G401.6 (cell line): ENCODE measurements at regions not wholly inside any gene's neighbourhood (a gene's known extent, or its start where the extent isn't known, plus 50 kb on each side); places are given as distances from the start of the nearest gene placed in this dataset.

ENCODE experiments used
- FAIRE-seq: peaks from 2 replicates; lab custom pipeline; 2012; peaks lifted over from hg19 to GRCh38; lab: Jason Lieb, UNC

DNA sequence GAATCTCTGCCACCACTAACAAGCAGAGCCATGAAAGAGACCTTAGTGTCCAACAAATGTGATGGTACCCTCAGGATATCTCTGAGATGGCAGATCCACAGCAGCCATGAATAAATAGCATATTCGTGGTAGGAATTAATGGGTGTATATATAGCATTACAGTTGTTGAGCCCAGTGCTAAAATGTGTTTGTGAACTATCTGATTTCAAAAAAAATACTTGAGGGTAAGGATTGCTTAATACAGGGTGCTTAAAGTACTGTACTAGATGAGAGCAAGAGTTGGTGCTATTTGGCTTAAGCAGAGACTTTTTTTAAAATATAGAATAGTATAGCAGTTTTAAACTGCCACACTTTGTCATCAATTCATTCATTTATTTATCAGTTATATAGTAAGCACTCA lies 101.5 kb upstream of the GALNT5 start:
- no peak for FAIRE-seq

DNA sequence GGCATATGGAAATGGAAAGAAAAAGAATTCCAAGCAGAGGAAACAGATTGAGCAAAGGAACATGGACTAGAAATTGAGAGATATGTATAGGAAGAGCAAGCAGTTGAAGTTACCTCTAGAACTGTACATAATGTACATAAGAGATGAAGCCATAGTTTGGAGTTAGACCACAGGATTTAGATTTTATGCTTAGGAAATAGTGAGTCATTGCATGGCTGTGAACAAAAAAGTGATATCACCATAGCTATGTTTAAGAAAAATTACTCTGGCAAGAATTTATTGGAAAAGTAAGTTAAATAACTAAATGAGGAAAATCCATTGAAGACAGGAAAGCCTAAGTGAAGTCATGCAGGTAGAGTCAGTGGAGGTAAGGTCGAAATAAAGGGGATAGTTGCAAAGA lies 99.4 kb upstream of the GALNT5 start:
- FAIRE-seq: no peak

DNA sequence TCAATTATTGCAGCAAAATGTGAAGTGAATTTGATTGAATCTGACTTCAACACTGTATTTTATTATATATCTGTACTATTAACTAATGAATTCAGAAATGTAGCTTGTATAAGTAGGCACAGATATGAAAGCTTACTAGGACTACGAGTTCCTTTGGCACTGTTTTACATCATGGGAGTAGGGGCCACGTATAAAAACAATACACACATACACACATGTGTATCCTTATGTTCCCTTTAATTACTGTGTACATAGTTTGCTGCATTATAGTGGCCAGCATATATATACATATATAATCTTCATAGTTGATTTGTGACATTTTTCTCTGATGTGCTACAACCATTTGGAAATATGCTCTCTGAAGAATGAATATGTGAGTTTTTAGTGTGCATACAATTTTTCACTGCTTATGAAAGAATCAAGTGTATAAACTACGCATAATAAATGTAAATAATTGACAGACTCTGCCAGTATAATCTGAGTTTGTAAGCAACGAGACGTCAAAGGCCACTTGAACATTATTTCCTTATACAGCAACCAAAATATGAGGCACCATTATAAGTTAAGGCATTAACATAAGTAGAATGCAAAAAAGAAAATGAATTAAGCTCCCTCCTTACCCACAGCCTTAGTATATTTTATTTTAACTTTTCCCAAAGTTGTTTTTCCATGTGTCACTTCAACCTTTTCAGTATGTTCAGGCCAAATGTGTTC lies 98.1 kb upstream of the GALNT5 start:
- FAIRE-seq: no peak

DNA sequence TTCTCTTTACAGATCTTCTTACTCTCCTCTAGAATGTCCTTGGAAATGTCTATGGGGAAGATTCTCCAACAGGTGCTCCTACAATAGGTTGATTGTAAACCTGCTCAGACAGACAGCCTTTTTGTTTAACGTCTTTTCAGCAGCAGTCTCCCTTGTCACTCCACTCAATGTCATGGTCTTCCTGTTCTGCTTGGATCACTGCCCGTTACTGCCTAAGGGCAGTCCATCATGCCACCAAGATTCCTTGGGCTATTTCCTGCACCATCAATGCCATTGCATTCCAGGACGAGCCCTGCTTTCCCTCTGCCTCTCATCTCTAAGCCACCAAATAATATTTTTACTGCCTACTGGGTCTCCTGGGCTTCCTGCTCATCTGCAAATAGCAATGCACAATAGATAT lies 97.4 kb upstream of the GALNT5 start:
- no peak for FAIRE-seq

DNA sequence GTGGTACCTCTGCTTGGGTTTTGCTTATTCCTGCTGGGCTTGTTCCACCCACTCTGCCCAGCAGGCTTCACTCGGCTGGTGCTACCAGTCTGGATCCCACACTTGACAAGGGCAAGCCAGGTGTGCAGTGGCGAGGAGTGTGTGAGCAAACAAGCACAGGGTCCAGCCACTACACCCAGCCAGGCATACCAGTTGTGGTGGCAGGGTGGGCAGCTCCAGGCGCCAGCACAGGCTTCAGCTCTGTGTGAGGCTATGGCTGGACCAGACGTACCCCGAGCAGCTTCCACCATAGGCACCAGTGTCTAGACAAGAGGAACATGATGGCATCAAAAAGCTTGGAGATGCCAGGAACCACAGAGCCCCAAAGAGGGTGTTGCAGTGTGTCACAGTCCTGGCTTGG lies 93.1 kb upstream of the GALNT5 start:
- FAIRE-seq: no peak

DNA sequence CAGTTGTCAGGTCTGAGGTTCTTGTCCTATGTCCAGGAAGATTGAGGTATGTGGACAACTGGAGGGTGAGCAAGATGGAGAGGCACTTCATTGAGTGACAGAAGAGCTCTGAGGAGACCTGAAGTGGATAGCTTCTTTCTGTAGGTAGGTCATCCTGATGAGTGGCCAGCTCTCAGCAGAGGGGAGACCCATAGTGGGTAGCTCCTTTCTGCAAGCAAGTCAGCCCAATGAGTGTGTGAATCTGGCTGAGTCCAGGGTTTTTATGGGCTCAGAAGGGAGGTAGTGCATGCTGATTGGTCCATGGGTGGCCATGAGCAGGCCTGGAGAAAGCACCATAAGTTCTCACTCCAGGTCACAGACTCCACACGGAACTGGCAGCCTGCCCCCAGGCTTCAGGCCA lies 92.6 kb upstream of the GALNT5 start:
- no peak for FAIRE-seq

DNA sequence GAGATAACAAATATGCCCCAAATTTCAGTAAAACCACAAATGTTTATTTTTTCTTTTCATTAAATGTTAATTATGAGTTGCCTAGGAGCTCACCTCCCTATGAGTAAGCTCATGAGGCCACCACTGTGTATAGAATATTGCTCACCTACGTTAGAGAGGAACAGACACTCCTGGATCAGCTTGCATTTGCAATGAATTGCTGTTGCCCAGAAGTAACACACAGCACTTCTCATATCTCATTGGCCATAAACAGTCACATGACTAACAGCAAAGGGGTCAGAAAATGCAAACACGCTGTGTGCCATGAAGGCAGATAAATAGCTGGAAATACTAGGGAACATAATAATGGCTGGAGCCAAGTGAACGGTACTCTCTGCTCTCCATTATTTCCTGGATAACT lies 89.0 kb upstream of the GALNT5 start:
- no peak for FAIRE-seq

DNA sequence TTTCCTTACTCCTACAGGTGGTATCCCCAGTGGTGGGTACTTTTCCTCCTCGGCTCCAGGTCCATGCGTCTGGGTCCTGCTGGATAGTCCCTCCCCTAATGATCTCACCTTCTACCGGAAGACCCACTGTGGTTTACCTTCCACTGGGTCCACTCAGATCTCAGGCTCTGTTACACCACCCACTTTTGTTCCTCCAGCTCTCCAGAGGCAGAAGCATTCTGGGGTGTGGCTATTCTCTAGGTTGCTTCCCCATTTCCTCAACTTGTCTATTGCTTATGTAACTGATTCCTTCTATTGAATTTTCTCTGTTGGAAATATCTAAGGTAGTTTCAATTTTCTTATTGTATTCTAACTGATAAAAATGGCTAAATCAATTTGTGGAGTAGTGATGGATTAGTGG lies 87.6 kb upstream of the GALNT5 start:
- no peak for FAIRE-seq

DNA sequence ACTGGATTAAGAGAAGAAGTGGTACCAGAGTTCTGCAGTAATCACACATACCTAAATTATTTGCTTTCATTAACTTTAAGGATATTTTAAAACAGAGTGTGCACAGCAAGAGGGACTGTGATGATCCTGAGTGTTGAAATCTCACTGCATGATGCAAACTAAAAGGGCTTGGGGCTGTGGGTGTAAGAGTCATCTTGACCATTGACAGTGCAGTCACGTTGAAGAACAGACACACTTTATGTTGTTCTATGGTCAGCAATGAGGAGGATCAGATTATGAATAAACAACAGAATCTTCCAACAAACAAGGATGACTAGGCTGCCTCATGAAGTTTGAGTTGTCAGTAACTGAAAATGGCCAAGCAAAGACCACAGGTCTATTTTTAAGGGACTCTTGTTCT lies 87.2 kb upstream of the GALNT5 start:
- FAIRE-seq: no peak

DNA sequence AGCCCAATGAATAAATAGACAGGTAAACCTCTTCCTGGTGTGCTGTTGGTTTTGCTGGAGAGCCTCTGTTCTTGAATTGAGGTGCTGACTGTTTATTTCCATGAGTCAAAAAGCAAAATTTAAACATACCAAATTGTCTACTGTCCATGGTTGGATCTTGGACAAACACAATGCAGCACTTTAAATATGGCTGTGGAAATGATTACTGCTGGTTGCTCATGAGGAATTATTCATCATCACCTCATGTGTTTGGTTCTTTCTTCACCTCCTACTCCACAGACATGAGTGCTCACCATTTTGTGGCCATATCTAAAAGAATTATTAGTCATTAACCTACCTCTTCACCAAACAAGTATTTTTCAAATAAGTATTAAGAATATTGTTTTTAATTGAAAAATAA lies 85.3 kb upstream of the GALNT5 start:
- FAIRE-seq: no peak

DNA sequence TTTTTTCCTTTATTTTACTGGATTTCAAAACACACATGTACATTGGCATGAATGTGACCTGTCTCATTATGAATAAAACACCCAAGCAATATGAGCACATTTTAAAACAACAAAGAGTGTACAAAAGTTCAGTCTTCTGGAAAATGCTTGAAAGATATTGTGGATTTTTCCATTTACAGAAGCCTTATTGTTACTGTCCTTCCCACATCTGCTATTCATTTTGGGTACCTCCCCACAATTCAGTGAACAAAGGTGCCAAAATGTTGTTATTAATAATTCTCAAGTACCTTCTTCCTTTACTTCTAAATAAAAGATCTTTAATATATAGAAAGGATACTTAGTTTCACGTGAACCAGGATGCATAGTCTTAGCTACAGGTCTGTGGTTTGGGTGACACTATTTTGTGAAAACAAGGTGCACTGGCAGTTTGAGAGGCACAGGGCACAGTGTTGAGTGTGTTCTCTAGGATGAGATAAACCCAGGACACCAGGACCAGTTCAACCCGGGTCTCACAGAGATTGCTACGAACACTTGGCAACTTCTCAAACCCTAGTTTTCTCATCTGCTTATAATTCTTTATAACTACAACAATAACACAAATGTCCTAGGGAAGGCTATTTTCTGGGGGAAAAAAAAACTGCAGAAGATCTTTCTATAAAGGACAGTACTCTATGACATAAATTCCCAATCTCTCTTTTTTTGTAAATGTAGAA lies 84.5 kb upstream of the GALNT5 start:
- no peak for FAIRE-seq

DNA sequence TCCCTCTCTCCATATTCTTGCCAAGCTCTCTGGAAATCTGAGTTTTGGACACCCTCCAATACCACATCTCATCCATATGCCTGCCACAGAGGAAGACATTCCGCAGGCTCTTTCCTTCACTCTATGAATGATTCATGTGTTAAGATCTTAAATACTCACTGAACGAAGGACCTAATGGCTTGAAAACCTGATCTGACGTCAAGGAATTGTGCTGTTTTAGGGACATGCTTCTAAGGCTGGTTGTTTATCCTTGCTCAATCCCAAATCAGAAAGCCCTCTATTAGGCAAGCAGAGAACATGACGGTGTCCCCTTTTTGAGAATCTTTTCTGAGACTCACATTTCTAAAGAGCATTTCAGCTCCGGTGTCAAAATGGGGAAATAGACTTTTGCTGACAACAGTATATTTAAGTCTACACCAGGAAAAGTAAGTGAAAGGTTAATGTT lies 83.7 kb upstream of the GALNT5 start:
- FAIRE-seq: no peak

DNA sequence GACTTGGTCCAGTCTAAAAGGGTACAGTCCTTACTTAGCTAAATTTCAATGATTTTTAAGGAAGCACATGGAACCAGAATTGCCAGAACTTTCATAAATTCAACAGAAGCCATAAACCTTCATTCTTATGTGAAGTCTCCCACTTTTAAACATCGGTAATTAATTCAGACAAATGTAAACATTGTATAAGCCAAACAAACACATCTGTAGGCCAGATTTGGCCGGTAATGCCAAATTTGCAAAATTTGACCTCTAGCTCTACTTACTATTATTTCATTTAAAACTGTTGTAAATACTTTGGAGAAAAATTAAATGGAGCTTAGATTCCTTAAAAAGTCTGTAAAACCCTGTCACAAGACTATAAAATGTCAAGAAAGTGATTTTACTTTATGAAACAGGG lies 83.2 kb upstream of the GALNT5 start:
- no peak for FAIRE-seq

DNA sequence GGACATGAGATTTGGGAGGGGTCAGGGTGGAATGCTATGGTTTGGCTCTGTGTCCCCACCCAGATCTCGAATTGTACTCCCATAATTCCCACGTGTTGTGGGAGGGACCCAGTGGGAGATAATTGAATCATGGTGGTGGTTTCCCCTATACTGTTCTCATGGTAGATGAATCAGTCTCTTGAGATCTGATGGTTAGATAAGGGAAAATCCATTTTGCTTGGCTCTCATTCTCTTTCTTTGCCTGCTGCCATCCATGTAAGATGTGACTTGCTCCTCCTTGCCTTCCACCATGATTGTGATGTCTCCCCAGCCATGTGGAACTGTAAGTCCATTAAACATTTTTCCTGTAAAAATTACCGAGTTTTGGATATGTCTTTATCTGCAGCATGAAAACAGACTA lies 80.9 kb upstream of the GALNT5 start:
- FAIRE-seq: no peak

DNA sequence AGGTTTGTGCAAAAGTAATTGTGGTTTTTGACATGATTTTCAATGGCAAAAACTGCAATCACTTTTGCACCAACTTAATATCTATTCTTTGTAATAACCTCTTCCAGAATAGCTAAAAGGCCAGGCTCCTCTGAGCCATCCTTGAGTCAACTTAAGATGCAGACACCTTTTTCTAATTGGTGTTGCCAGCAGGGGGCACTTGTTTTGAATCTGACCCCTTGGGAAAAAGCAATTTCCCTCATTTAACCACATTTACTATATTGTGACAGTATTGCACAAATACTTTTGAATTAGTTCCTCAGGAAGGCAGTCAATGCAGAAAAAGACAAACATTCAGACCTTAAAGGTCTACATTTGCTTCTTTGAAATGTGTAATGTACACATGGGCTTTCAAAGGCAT lies 78.6 kb upstream of the GALNT5 start:
- FAIRE-seq: no peak

DNA sequence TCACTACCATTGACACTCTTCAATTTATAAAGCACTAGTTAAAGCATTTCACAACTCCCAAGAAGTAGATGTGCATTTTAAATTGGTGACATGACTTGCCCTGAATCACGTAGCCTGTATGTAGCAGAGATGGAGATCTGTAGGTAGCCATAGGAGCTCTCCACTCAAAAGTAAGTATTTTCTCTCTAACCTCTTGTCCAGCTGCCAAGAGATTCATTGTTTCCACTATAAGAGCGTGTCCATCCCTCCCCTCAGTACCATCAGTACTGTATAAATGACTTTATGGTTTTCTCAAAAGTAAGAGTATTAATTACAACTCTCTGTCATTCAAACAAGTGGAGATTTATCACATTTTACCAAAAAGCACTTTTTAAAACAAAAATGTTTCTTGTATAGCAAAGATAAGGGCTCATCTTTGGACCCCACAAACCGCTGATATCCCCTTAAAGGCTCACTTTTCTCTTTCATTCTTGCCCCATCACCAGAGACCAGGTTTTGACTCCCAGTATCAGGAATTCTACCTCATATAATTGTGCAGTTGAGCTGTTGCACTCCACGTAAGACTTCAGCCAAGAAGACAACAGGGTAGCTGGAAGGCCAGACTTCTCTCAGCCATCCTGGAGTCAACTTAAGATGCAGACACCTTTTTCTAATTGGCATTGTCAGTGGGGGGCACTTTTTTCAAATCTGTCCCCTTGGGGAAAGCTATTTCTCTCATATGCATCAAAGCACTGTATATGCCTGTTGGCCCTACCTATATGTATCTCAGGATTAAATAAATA lies 78.0 kb upstream of the GALNT5 start:
- no peak for FAIRE-seq

DNA sequence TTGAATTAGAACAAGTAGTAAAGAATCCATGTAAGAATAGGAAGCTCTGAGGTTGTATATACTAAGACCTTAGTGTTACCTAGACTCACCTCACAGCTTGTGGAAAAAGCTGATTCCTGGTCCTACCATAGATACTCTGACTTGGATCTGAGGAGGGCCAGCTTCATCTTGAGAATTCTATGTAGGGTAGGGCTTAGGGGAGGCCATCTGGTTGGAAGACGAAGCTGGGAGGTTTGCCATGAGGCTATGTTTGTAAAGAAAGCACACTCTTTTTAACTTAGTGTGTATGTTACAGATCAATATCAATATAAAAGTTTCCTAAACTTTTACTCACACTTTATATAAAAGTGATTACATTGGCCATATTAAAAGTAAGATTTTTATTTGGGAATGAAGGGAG lies 77.1 kb upstream of the GALNT5 start:
- FAIRE-seq: no peak

DNA sequence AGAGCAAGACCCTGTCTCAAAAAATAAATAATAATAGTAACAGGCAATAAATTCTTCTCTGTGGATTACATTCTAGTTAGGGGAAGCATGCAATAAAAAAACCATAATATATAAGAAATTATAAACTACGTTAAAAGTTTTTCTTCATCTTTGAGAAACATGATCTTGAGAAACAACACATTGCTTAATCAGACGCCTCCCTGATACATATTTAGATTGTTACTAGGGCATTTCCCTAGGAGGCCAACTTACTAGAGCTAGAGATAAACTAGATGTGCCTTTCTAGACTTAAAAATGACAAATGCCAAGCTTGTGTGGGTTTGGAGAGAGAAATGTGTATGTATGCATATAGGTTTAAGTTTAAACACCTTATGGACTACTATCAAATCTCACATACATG lies 76.3 kb upstream of the GALNT5 start:
- no peak for FAIRE-seq

DNA sequence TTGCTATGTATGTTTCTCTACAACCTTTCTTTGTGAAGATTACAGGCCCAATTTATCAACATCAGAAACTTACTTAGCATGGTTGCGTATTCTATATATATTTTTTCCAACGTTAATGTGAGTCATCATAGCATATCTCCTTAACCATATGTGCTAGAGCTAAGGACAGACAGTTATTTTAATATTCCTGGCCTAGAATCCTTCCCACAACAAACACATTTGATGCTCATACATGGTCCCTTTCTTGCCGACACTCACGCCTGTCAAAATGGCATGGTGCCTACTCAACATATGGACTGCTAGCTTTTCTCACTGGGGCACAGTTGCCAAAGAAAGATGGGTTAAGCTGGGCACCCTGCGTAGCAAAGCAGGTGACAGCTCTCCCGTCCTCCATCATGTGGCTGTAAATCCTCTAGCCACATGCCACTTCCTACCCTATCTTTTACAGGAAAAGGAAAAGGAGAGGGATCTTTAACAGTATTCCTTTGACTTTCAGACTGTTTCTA lies 75.2 kb upstream of the GALNT5 start:
- FAIRE-seq: no peak

DNA sequence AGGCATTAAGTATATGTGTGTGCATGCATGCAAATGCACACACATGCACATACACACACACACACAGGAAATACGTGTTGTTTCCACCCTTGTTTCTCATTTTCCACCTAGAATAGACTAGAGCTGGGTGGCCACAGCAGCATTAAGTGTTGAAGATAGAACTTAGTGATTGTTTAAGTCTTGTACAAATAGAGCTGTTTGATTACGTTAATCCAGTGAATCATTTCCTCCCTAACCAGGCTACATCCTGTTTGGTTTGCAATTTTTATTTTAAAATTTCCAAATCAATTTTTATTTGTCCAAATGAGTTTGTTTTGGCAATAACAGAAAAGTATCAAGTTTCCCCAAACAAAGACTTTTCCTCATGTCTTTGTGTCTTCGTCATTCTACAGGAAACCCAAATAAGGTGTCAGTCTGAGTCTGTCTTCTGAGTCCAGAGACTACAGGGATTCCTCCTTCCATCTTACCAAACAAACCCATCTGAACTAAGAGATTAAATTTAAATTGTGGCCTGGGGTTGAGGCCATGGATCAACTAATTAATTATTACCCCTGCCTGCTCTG lies 74.6 kb upstream of the GALNT5 start:
- no peak for FAIRE-seq

DNA sequence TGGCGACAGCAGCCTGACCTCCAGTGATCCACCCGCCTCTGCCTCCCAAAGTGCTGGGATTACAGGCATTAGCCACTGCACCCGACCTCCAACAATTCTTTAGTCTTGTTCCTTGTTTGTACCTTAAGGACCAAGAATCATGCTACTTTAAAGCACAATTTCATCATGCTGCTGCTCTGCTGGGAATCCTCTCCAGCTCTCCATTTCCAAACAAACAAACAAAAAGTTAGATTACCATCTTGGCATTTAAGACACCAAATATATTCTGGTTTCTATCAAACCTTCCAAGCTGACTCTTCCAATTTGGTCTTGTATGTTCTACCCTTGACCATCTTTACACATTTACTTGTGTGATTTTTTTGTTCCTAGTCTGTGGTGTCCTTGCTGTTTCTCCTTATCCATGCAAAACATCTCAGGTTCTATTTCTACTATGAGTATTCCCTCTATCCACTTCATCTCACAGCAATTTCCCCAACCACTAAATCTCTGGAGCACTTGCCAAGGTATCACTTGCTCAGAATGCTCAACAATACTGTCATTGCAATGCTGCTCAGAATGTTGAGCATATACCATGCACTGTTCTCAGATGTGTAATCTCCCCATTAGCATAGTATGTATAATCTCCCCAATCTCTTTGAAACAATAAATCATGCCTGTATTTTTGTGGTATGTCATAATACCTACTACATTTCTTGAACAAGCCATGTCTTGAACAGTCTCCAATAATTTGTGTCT lies 73.2 kb upstream of the GALNT5 start:
- no peak for FAIRE-seq
